ENCODE measurements at regions not wholly inside any gene's neighbourhood (a gene's known extent, or its start where the extent isn't known, plus 50 kb on each side); places are given as distances from the start of the nearest gene placed in this dataset.

- DNase-seq (ENCODE audit: low read depth) = no peak
These were observed 866.6 kb downstream of the SLC4A3 start for GRCh38 chr2:220493871-220494525.

GRCh38 chr2:220496513-220496912 lies 869.1 kb downstream of the SLC4A3 start:
- no peak for DNase-seq (ENCODE audit: low read depth)

- DNase-seq (ENCODE audit: low read depth) = peak; percentile 77
These were observed 871.8 kb downstream of the SLC4A3 start for GRCh38 chr2:220499225-220499624.

GRCh38 chr2:220502539-220502938 lies 875.1 kb downstream of the SLC4A3 start:
- DNase-seq (ENCODE audit: low read depth) = no peak

GRCh38 chr2:220503431-220503830 lies 876.0 kb downstream of the SLC4A3 start:
- no peak for DNase-seq (ENCODE audit: low read depth)

GRCh38 chr2:220504938-220505503 lies 877.6 kb downstream of the SLC4A3 start:
- DNase-seq (ENCODE audit: low read depth) = peak; percentile 78

GRCh38 chr2:220506466-220506865 lies 879.0 kb downstream of the SLC4A3 start:
- no peak for DNase-seq (ENCODE audit: low read depth)

GRCh38 chr2:220509096-220509757 lies 881.8 kb downstream of the SLC4A3 start:
- DNase-seq (ENCODE audit: low read depth) = no peak

GRCh38 chr2:220509966-220510365 lies 882.5 kb downstream of the SLC4A3 start:
- DNase-seq (ENCODE audit: low read depth) = no peak

GRCh38 chr2:220510668-220511067 lies 883.2 kb downstream of the SLC4A3 start:
- DNase-seq (ENCODE audit: low read depth) = peak; percentile 47

- peak; percentile 59 for DNase-seq (ENCODE audit: low read depth)
These were observed 885.0 kb downstream of the SLC4A3 start for GRCh38 chr2:220512419-220512818.

- DNase-seq (ENCODE audit: low read depth) = no peak
These were observed 886.3 kb downstream of the SLC4A3 start for GRCh38 chr2:220513573-220514288.

- no peak for DNase-seq (ENCODE audit: low read depth)
These were observed 894.1 kb downstream of the SLC4A3 start for GRCh38 chr2:220521551-220521950.

- DNase-seq (ENCODE audit: low read depth) = no peak
These were observed 900.8 kb downstream of the SLC4A3 start for GRCh38 chr2:220528180-220528675.

GRCh38 chr2:220531216-220531615 lies 903.8 kb downstream of the SLC4A3 start:
- DNase-seq (ENCODE audit: low read depth) = no peak

GRCh38 chr2:220533485-220533884 lies 906.1 kb downstream of the SLC4A3 start:
- peak; percentile 20 for DNase-seq (ENCODE audit: low read depth)

- DNase-seq (ENCODE audit: low read depth) = no peak
These were observed 912.1 kb downstream of the SLC4A3 start for GRCh38 chr2:220539481-220539880.

GRCh38 chr2:220544049-220544448 lies 916.6 kb downstream of the SLC4A3 start:
- no peak for DNase-seq (ENCODE audit: low read depth)

- DNase-seq (ENCODE audit: low read depth) = peak; percentile 47
These were observed 923.7 kb downstream of the SLC4A3 start for GRCh38 chr2:220550995-220551700.

GRCh38 chr2:220552790-220553535 lies 925.5 kb downstream of the SLC4A3 start:
- DNase-seq (ENCODE audit: low read depth) = peak; percentile 77

GRCh38 chr2:220555961-220556630 lies 928.7 kb downstream of the SLC4A3 start:
- DNase-seq (ENCODE audit: low read depth) = peak; percentile 61

Measured in amniotic epithelial cell (primary cell).